Lower leg skin (tissue), 4 donors: ENCODE measurements at regions not wholly inside any gene's neighbourhood (a gene's known extent, or its start where the extent isn't known, plus 50 kb on each side); places are given as distances from the start of the nearest gene placed in this dataset.

Experiments
- DNase-seq, 2 donors: peaks; one replicate each; pipeline ENCODE4 v3.0.0-alpha.2; 2019; ENCODE audit warnings: low spot score in 2 of 2
- H3K4me3 ChIP-seq: fragments of 200-600 bp; sonication (generic); 2 replicates; pipeline ENCODE4 v1.5.1; 2017; ENCODE audit warnings: mild to moderate bottlenecking, low read depth; ENCODE audit not compliant: poor library complexity, severe bottlenecking
- POLR2A ChIP-seq, 2 donors: fragments of 450-650 bp; IDR thresholded peaks; one replicate each; pipeline ENCODE4 v1.6.1; 2016 to 2017; ENCODE audit warnings: antibody characterized with exemption in 2 of 2, mild to moderate bottlenecking in 1 of 2, moderate library complexity in 1 of 2
- WGBS, 2 donors: methylation state at CpG; one replicate each; pipeline ENCODE4 v1.1.5; 2018; 5-methylcytosine and 5-hydroxymethylcytosine counted together
- intact Hi-C: fragments of 100-400 bp; cut with DNase I; formaldehyde crosslinking; loops from one replicate; pipeline ENCODE4 v1.15.0; 2023; ENCODE audit warnings: low total_unique reads
- TF ChIP-seq, protein P1 (sequence below), 3 donors: fragments of 450-650 bp; IDR thresholded peaks; one replicate each; pipeline ENCODE4 v1.5.1; 2016; ENCODE audit warnings: antibody characterized with exemption in 3 of 3, mild to moderate bottlenecking in 3 of 3, moderate library complexity in 2 of 3

DNA sequence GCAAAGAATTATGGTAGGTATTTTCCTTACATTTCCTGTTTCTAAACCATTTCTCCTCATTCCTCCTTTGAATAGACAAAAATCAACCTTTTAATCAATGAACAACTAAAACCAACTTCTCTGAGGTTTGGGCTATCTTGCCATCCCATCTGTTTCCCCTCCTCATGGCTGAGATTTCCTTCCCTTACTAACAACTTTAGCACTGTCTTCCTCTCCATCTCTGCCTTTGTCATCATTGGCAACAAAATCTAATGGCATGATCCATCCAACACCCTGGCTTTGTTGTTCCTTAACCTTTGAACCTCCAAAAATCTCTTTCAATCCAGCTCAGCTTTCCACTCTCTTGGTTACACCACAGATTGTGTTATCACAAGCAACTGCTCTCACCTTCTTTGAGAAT lies 95.3 kb upstream of the FAM136A start:
- no peak for TF ChIP-seq POLR2A (IDR thresholded peaks at IDR 0.05)
- TF ChIP-seq, protein P1, sequence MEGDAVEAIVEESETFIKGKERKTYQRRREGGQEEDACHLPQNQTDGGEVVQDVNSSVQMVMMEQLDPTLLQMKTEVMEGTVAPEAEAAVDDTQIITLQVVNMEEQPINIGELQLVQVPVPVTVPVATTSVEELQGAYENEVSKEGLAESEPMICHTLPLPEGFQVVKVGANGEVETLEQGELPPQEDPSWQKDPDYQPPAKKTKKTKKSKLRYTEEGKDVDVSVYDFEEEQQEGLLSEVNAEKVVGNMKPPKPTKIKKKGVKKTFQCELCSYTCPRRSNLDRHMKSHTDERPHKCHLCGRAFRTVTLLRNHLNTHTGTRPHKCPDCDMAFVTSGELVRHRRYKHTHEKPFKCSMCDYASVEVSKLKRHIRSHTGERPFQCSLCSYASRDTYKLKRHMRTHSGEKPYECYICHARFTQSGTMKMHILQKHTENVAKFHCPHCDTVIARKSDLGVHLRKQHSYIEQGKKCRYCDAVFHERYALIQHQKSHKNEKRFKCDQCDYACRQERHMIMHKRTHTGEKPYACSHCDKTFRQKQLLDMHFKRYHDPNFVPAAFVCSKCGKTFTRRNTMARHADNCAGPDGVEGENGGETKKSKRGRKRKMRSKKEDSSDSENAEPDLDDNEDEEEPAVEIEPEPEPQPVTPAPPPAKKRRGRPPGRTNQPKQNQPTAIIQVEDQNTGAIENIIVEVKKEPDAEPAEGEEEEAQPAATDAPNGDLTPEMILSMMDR (IDR thresholded peaks at IDR 0.05) = no peak
- no peak overlapping the region for H3K4me3 ChIP-seq
- intact Hi-C loops = no loop called here
- no peak for DNase-seq

DNA sequence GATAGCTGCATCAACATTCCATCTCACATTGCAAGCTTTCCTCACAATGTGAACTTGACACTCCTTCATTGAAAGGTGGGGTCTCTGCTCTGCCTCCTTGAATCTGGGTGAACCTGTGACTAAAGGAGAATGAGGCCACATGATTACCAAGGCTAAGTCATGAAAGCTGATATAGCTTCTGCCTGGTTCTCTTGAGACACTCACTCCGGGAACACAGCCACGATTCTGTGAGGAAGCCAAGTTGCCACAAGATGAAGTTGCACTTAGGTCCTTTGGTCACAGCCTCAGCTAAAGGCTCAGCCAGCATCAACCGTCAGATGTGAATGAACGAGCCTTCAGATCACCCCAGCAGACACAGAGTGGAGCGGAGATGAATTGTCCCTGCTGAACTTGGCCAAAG lies 94.7 kb upstream of the FAM136A start:
- TF ChIP-seq POLR2A (IDR thresholded peaks at IDR 0.05) = no peak
- TF ChIP-seq, protein P1 (IDR thresholded peaks at IDR 0.05) = no peak
- WGBS, 2 donors = 59 to 65% methylated on average over 5 of the region's 5 CpGs
- H3K4me3 ChIP-seq = no peak overlapping the region
- DNase-seq = peak in 1 of 2 donors; percentile 23
- intact Hi-C loops = no loop called here

DNA sequence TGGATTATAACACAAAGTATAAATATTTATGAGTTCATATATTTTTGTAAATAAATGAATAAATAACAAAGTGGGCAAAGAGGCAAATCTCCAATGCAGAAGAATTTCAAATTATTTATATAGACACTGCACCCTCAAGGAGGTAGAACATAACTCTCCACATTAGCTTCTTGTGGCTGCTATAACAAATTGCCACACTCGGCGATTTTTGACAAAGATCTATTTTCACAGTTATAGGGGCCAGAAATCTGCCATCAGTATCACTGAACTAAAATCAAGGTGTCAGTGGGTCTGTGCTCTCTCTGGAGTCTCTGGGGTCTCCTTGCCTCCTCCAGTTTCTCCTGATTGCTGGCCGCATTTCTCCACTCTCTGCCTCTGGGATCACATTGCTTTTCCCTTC lies 92.0 kb upstream of the FAM136A start:
- TF ChIP-seq, protein P1 (IDR thresholded peaks at IDR 0.05) = no peak
- TF ChIP-seq POLR2A (IDR thresholded peaks at IDR 0.05) = no peak
- no peak overlapping the region for H3K4me3 ChIP-seq
- intact Hi-C loops = no loop called here
- 92 to 95% methylated on average over 3 of the region's 3 CpGs for WGBS, 2 donors
- no peak for DNase-seq

DNA sequence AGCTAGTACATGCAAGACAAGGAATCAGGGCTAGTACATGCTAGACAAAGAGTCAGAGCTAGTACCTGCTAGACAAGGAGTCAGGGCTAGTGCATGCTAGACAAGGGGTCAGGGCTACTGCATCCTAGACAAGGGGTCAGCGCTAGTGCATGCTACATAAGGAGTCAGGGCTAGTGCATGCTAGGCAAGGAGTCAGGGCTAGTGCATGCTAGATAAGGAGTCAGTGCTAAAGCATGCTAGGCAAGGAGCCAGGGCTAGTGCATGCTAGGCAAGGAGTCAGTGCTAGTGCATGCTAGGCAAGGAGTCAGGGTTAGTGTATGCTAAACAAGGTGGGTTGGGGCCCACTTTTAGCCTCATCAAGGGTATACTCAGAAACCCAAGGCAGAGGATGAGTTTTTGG lies 90.1 kb upstream of the FAM136A start:
- 85 to 94% methylated on average over 1 of the region's 1 CpG for WGBS, 2 donors
- intact Hi-C loops = no loop called here
- no peak for DNase-seq
- H3K4me3 ChIP-seq = no peak overlapping the region
- no peak for TF ChIP-seq POLR2A (IDR thresholded peaks at IDR 0.05)
- TF ChIP-seq, protein P1 (IDR thresholded peaks at IDR 0.05) = no peak

DNA sequence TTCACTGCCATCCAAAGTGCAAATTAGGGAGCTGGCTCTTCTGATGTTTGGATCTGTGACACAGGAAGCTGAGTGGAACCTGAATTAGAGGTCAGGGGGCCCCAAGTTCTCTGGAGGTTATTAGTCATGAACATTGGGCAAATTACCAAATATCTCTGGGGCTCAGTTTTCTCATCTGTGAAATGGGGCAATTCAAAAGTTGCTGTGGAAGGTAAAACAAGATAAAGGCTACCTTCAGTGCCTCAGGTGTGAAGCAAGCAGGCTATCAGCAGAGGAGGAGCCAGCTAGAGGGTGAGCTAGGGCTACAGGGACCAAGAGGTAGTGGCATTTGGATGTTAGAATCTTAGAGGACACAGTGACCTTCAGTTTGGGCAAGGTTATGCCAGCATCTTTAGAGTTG lies 89.4 kb upstream of the FAM136A start:
- no peak for DNase-seq
- intact Hi-C loops = no loop called here
- H3K4me3 ChIP-seq = no peak overlapping the region
- TF ChIP-seq, protein P1 (IDR thresholded peaks at IDR 0.05) = no peak
- TF ChIP-seq POLR2A (IDR thresholded peaks at IDR 0.05) = no peak

DNA sequence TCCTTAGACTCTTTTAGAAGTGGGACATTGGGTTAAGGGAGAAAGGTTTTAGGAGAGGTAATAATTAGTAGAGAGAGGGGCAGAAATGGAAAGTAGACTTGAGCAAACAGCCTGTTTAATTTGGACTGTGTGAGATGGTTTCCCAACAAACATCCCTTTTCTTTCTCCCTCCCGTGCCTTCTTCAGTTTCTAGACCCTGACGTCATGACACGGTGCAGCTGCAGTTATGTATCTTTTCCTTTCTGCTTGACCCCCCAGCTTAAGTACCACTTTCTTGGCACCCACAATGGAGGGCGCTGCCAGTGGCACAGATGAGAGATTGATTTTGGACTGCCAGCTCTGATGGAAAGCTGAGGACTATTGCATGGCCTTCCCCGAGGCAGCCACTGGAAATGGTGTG lies 86.9 kb upstream of the FAM136A start:
- no peak overlapping the region for H3K4me3 ChIP-seq
- no peak for DNase-seq
- 84 to 90% methylated on average over 5 of the region's 5 CpGs for WGBS, 2 donors
- no peak for TF ChIP-seq POLR2A (IDR thresholded peaks at IDR 0.05)
- TF ChIP-seq, protein P1 (IDR thresholded peaks at IDR 0.05) = no peak
- intact Hi-C loops = no loop called here
